ENCODE measurements at regions not wholly inside any gene's neighbourhood (a gene's known extent, or its start where the extent isn't known, plus 50 kb on each side); places are given as distances from the start of the nearest gene placed in this dataset.

DNA sequence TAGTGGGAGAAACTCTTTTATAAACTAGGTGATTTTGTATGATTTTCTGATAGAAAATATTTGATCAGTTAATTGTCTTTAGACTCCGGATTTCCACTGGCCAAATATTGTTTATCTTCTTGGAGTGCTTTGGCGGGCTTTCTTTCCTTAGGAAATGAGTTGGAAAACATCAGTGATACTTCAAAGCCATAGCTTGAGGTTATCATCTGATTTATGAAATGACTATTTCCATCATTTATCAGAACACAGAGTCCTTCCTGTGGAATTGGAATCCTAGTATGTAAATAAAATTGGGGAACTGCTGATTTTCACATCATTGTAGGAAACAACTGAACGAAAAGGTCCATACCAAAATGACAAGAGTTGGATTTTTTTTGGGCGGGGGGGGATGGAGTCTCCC, 186.0 kb upstream of the DCN start:
- Mint-ChIP-seq H3K27me3 (peaks cover 0 to 13% (median 0%) of the 10 kb centered on the region in 3 donors), H3K36me3 (no peaks in the 10 kb centered on the region), H3K4me3 (no peak overlapping the region), H3K4me1 (peaks cover 10 to 23% (median 11%) of the 10 kb centered on the region in 3 donors), H3K9me3 (no peaks in the 10 kb centered on the region), H3K27ac (no peak overlapping the region)
- DNase-seq (no peak), ATAC-seq (ENCODE audit: low read depth in 2 of 2) (no peak)

DNA sequence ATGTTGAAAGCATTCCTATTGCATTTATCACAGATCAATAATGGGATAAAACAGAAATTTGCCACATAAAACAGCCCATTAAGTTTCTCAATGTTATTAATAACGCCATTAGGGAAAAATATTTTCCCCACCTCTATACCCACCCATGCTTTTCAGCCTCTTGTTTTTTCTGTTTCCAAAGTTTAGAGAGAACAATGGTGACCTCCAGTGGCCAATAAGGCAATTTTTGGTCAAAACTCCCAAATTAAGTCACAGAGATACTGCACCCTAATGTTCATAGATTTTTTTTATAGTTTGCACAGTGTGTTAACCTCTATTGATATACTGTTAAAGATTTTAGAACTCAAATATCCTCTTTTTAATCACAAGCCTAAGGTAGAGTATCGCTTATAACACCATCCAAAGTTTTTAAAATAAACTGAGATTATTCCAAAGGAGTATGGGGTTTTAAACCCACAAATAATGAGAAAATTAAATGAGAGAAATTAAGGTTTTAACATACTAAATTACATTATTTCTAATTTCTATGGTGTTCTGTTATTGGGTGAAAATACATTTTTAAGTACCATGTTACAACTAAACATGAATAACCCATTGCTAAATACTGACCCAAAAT, 184.7 kb upstream of the DCN start:
- ATAC-seq (ENCODE audit: low read depth in 2 of 2) (no peak), DNase-seq (no peak)
- Mint-ChIP-seq H3K27me3 (peaks cover 0 to 13% (median 0%) of the 10 kb centered on the region in 3 donors), H3K9me3 (no peaks in the 10 kb centered on the region), H3K4me3 (no peak overlapping the region), H3K36me3 (no peaks in the 10 kb centered on the region), H3K27ac (no peak overlapping the region), H3K4me1 (peaks cover 10 to 23% (median 11%) of the 10 kb centered on the region in 3 donors)

DNA sequence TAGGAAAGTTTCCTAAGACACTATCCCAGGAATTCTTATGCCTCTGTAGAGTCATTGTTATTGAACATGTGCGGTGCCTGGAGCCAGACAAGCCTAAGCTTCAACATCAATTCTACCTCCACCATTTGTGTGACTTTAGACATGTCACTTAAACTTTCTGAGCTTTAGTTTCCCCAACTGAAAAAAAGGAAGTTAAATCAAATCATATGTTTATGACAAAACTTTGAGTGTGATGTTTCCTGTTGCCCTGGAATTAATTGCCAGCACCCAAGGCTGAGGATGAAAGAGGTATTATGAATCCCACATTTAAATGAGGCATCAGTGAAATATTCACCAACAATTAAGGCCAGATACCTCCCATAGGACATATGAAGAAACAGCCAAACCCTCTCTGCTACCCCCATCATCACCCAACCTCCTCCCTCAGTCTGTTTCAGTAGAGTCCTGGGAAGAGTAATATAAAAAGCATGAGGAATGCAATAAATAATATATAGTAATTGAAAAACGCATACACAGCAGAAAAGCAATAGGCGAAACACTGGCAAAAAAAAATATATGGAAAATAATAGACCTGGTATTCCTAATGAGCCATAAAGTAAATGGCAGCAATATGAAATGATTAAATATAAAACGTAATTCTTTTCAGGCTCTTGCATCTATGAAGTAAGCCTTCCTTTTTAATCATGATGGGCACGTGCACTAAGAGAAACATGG, 182.0 kb upstream of the DCN start:
- ATAC-seq (ENCODE audit: low read depth in 2 of 2) (peak in 1 of 2 donors; percentile 25), DNase-seq (no peak)
- H3K9me3 Mint-ChIP-seq, result no peaks in the 10 kb centered on the region
- H3K36me3 Mint-ChIP-seq, result no peaks in the 10 kb centered on the region
- H3K27me3 Mint-ChIP-seq, result peaks cover 0 to 3% (median 0%) of the 10 kb centered on the region in 3 donors
- H3K27ac Mint-ChIP-seq, result peak overlapping the region in 1 of 6 donors; percentile 36
- no peak overlapping the region for H3K4me3 Mint-ChIP-seq
- peaks cover 10 to 19% (median 11%) of the 10 kb centered on the region in 3 donors for H3K4me1 Mint-ChIP-seq

DNA sequence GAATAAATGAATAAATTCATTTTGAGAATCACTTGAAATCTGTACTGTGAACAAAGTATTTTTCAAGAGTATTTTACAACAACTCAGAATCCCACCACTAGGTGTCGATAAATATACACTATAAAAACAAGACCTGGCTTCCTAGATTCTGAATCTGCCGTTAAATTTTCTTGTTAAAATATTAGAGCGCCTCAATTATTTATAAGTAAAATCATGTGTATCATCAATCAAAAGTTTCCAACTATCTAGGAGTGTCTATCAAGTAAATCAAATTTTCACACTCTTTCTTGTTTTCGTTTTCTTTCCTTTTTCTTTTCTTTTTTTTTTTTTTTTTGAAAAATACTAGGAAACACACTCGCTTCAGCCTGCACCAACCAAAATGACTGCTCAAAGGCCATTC, 179.2 kb upstream of the DCN start:
- DNase-seq, result peak; percentile 23
- Mint-ChIP-seq H3K27me3 (peaks cover 0 to 2% (median 0%) of the 10 kb centered on the region in 3 donors), H3K4me1 (peaks cover 10 to 19% (median 11%) of the 10 kb centered on the region in 3 donors), H3K36me3 (no peaks in the 10 kb centered on the region), H3K27ac (peak overlapping the region in 1 of 6 donors; percentile 38), H3K9me3 (no peaks in the 10 kb centered on the region), H3K4me3 (no peak overlapping the region)
- ATAC-seq (ENCODE audit: low read depth in 2 of 2), result peak in 1 of 2 donors; percentile 33

DNA sequence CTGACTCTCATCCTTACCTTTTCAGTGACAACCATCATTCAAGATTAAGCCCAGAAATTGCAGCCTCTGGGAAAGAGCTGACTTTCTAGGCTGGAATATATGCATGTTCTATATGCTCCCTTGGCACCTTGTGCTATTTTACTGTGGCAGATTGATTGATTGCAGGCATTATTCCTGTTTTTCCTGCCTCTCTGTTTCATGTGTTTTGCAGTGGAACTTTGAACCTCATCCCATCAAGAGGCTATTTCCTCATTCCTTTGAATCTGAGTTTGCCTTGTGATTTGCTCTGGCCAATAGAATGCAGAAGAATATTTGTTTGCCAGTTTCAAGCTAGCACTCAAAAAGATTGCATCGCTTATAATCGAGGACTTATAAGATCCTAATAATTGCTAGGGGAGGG, 174.8 kb upstream of the DCN start:
- Mint-ChIP-seq H3K9me3 (peaks cover 0 to 2% (median 0%) of the 10 kb centered on the region in 7 donors), H3K27ac (no peak overlapping the region), H3K4me1 (no peaks in the 10 kb centered on the region), H3K27me3 (peaks cover 10 to 16% (median 15%) of the 10 kb centered on the region in 3 donors), H3K4me3 (no peak overlapping the region), H3K36me3 (no peaks in the 10 kb centered on the region)
- DNase-seq (no peak), ATAC-seq (ENCODE audit: low read depth in 2 of 2) (no peak)

DNA sequence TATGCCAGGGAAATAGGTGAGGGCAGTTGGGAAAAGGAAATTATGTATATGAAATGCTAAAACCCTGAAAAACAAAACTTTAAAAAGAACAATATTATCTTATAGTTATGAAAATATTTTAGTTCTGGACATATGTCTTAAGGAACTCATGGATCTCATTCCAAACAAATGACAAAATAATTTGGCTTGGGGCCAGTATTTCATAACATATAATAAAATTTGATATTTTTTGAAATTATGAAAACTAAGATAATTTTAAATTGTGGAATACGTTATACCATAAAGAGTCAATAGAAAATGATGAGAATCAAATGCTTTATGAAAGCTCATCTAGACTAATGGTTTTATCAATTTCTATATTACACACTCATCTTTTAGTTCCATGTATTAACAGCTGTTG, 173.8 kb upstream of the DCN start:
- ATAC-seq (ENCODE audit: low read depth in 2 of 2) (no peak), DNase-seq (no peak)
- Mint-ChIP-seq H3K36me3 (no peaks in the 10 kb centered on the region), H3K9me3 (peaks cover 0 to 4% (median 0%) of the 10 kb centered on the region in 7 donors), H3K27me3 (peaks cover 14 to 20% (median 16%) of the 10 kb centered on the region in 3 donors), H3K27ac (no peak overlapping the region), H3K4me1 (no peaks in the 10 kb centered on the region), H3K4me3 (no peak overlapping the region)

DNA sequence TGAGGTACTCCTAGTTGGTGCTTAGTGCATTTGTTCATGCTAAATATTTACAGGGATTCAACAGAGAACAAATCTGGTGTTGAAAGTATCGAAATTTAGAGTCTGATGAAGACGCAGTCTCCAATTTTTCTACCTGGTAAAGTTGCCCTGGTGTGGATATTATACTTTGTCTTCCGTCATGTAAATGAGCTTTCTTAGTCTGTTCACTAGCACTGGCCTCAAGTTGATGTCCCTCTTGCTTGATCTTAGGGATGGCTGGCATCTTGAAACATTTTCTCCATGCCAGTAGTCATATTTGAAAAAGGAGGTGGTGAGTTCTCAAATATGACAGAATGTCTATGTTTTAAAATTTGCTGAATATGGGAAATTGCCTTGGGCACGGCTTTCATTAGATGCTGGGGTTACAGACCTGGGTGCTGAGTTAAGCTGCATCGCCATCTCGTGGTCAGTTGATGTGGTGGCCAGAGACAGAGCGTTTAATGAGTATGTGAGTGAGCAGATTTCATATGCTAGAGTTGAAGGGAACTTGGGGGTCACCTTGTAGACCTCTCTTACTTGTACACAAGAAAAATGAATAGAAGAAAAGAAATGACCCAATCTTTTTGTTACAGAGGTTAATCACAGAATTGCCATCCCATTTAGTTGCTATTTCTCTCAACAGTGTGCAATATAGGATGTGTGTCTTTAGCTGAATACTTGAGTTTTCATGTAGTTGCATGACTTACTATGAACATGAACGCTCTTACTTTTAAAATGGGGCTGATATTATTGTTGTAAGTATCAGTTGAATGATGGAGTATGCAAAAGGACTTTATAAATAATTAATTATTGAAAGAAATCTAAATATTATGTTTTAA, 172.8 kb upstream of the DCN start:
- no peak overlapping the region for H3K4me3 Mint-ChIP-seq
- peaks cover 16 to 24% (median 23%) of the 10 kb centered on the region in 3 donors for H3K27me3 Mint-ChIP-seq
- peaks cover 0 to 4% (median 0%) of the 10 kb centered on the region in 7 donors for H3K9me3 Mint-ChIP-seq
- ATAC-seq (ENCODE audit: low read depth in 2 of 2) (peak; percentile 65 to 81), DNase-seq (peak; percentile 11)
- no peaks in the 10 kb centered on the region for H3K36me3 Mint-ChIP-seq
- no peaks in the 10 kb centered on the region for H3K4me1 Mint-ChIP-seq
- no peak overlapping the region for H3K27ac Mint-ChIP-seq

DNA sequence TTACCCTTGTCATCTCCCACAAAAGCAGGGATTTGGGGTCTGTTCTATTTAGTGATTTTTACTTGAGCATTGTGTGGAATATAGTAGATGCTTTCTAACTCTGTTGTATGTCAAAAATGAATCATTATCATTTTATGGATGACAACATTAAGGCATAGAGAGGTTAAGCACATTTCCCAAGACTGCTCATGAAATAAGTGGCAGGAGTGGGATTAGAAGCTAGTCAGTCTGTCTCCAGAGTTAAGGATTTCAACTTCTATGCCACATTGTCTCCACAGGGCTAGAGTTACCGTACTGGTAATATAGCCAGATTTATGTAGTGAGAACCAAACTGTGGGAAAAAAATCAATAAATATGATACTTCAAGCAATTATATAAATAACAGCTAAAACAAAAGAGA, 170.6 kb upstream of the DCN start:
- DNase-seq (no peak), ATAC-seq (ENCODE audit: low read depth in 2 of 2) (no peak)
- H3K27ac Mint-ChIP-seq, result no peak overlapping the region
- no peaks in the 10 kb centered on the region for H3K36me3 Mint-ChIP-seq
- H3K9me3 Mint-ChIP-seq, result peaks cover 0 to 4% (median 0%) of the 10 kb centered on the region in 7 donors
- peaks cover 21 to 32% (median 30%) of the 10 kb centered on the region in 3 donors for H3K27me3 Mint-ChIP-seq
- H3K4me3 Mint-ChIP-seq, result no peak overlapping the region
- H3K4me1 Mint-ChIP-seq, result no peaks in the 10 kb centered on the region

DNA sequence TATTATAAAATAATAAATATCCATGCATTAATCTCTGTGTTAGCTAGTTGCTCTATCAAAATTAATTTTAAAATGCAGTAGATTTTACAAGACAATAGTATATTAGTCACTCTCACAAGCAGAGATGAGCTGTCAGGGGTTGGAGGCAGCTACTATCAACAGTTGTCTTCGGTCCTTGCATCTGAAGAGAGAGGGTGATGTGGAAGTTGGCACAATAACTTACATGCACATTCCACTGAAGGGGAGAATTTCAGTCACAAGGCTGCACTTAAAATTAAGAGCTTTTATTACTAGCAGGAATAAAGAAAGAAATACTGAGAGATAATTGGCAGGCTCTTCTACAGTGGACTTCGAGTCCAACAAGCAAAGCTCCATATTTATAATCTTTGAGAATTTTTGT, 166.9 kb upstream of the DCN start:
- ATAC-seq (ENCODE audit: low read depth in 2 of 2), result no peak
- Mint-ChIP-seq H3K27me3 (peaks cover 20 to 34% (median 25%) of the 10 kb centered on the region in 3 donors), H3K27ac (no peak overlapping the region)

DNA sequence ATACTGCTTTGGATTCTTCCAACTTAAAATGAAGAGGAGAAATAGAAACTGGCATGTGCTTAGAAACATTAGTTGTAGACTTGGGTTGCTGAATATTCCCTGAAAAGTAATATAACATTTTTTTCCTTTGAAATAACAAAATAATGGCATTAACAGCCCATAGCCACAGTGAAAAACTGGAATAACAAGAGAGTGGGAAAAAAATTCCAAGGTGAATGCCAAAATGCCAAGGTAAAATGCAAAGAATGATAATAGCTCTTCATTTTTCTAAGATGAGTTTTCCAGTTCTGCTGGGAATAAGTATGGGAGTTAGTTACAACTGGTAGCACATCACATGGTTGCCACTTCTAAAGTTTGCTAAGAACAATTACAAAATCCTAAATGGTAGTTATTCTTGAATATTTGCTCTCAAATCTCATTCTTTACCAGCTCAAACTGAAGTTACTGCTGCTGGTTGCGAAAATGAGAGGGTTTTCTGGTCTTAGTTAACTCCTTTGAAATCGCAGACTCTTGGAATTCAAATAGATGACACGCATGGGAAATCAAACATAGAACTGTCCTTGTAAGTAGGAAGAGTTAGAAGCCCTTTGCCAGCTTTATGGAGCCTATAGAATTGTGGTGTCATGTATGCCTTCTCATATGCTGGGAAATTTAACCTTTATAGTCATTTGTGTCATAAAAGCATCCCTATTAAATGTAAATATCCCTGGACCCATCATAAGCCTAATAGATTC, 165.0 kb upstream of the DCN start:
- Mint-ChIP-seq H3K27ac (no peak overlapping the region), H3K4me3 (no peak overlapping the region), H3K36me3 (no peaks in the 10 kb centered on the region), H3K9me3 (peaks cover 0 to 4% (median 0%) of the 10 kb centered on the region in 7 donors), H3K27me3 (peaks cover 20 to 26% (median 22%) of the 10 kb centered on the region in 3 donors), H3K4me1 (no peaks in the 10 kb centered on the region)
- DNase-seq (no peak), ATAC-seq (ENCODE audit: low read depth in 2 of 2) (no peak)

More for the DNA sequence above, 166.9 kb upstream of the DCN start:
- no peaks in the 10 kb centered on the region for H3K4me1 Mint-ChIP-seq
- no peaks in the 10 kb centered on the region for H3K36me3 Mint-ChIP-seq
- H3K9me3 Mint-ChIP-seq, result peaks cover 0 to 4% (median 0%) of the 10 kb centered on the region in 7 donors
- DNase-seq, result no peak
- H3K4me3 Mint-ChIP-seq, result no peak overlapping the region

DNA sequence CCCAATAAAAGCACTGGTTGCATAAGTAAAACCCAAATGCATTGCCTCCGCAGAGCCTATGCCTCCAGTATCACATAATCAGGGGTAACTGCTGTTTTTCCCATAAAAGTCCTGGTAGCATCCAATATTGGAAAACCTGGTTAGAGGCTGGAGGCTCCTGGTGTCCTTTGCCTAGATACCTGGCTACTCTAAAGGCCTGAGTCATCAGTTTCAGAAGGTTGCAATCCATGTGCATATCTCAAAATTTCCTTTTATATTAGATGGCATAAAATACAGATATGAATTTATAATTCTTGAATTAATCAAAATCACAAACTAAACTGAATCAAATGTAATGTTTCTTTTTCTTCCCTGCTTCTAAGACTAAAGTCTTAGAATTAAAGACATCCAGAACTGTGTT, 164.2 kb upstream of the DCN start:
- Mint-ChIP-seq H3K9me3 (peaks cover 0 to 2% (median 0%) of the 10 kb centered on the region in 7 donors), H3K4me1 (no peaks in the 10 kb centered on the region), H3K27me3 (peaks cover 19 to 26% (median 21%) of the 10 kb centered on the region in 3 donors), H3K4me3 (no peak overlapping the region), H3K27ac (no peak overlapping the region), H3K36me3 (no peaks in the 10 kb centered on the region)
- DNase-seq, result no peak
- ATAC-seq (ENCODE audit: low read depth in 2 of 2), result no peak

DNA sequence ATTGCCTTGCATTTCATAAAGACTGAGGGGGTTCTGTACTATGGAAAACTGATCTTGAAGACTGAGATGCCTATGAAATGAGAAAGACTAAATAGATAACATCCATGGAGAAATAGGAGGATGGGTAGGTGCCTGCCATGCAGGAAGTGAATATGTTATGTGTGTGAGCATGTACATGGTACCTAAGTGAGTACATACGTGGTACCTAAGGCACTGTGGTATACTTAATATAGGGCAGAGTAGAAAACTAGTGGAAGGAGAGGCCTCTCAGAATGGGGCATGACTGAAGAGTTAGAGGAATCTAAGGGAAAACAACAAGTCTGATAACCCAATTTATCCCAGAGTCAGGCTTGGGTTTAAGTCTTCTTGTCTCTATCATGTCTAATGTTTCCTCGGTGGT, 161.8 kb upstream of the DCN start:
- H3K9me3 Mint-ChIP-seq, result peaks cover 0 to 1% (median 0%) of the 10 kb centered on the region in 7 donors
- H3K4me3 Mint-ChIP-seq, result no peak overlapping the region
- DNase-seq, result no peak
- peaks cover 14 to 21% (median 19%) of the 10 kb centered on the region in 3 donors for H3K27me3 Mint-ChIP-seq
- no peak for ATAC-seq (ENCODE audit: low read depth in 2 of 2)
- H3K27ac Mint-ChIP-seq, result no peak overlapping the region
- no peaks in the 10 kb centered on the region for H3K36me3 Mint-ChIP-seq
- H3K4me1 Mint-ChIP-seq, result no peaks in the 10 kb centered on the region

DNA sequence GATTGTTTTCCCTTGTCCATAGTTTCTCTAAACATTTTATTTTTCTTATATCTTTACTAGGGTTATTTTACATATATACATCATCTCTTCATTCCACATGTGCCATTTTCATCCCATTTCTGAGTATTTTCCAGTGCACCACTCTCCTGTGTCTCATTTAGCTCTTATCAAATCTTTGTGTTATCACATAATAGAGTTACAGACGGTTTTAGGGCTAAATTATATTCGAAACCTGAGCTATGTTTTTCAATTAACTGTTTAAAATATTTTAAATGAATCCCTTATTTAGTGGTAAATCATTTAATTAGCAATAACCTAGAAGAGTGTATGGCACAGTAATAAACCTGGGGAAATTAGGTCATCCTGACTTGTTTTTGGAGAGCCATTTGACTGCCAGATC, 160.4 kb upstream of the DCN start:
- no peaks in the 10 kb centered on the region for H3K36me3 Mint-ChIP-seq
- ATAC-seq (ENCODE audit: low read depth in 2 of 2) (no peak), DNase-seq (no peak)
- H3K27me3 Mint-ChIP-seq, result peaks cover 12 to 18% (median 18%) of the 10 kb centered on the region in 3 donors
- H3K9me3 Mint-ChIP-seq, result peaks cover 0 to 1% (median 0%) of the 10 kb centered on the region in 7 donors
- H3K4me1 Mint-ChIP-seq, result no peaks in the 10 kb centered on the region
- H3K27ac Mint-ChIP-seq, result no peak overlapping the region
- no peak overlapping the region for H3K4me3 Mint-ChIP-seq
